Common myeloid progenitor, CD34-positive (primary cell): ENCODE measurements at regions not wholly inside any gene's neighbourhood (a gene's known extent, or its start where the extent isn't known, plus 50 kb on each side); places are given as distances from the start of the nearest gene placed in this dataset.

ENCODE experiments used
- CTCF ChIA-PET: fragments of 350-600 bp; sonication (Branson Sonifier 250); formaldehyde crosslinking; loops from one replicate; lab custom pipeline; 2021; ENCODE audit warnings: antibody characterized with exemption; lab: Charles Lee
- POLR2A ChIA-PET: fragments of 350-600 bp; sonication (Branson Sonifier 250); formaldehyde crosslinking; loops from one replicate; lab custom pipeline; 2021; ENCODE audit warnings: antibody characterized with exemption; lab: Charles Lee
- DNase-seq, 3 donors: peaks; one replicate each; pipeline versions ENCODE4 v3.0.0 to v3.0.0-alpha.2; 2013
- H3K27ac ChIP-seq, 2 experiments: 1 replicate in 1 of 2; 2 replicates in 1 of 2; pipeline ENCODE4 v1.7.0; 2013; ENCODE audit warnings: inconsistent platforms in 2 of 2, low read length in 2 of 2, mild to moderate bottlenecking in 2 of 2, low read depth in 1 of 2, moderate library complexity in 1 of 2; ENCODE audit not compliant: severe bottlenecking in 2 of 2, insufficient read depth in 1 of 2, poor library complexity in 1 of 2
- H3K27me3 ChIP-seq, 5 experiments: replicated peaks in 2 of 5; 1 replicate in 3 of 5; 2 replicates in 2 of 5; pipeline versions ENCODE4 v1.6.1 to v1.7.0; 2013; ENCODE audit warnings: low read length in 4 of 5, mild to moderate bottlenecking in 2 of 5, moderate library complexity in 2 of 5, inconsistent platforms in 1 of 5; ENCODE audit not compliant: insufficient read depth in 5 of 5, control insufficient read depth in 4 of 5
- H3K36me3 ChIP-seq, 4 experiments: 1 replicate in 2 of 4; 2 replicates in 2 of 4; pipeline versions ENCODE4 v1.6.1 to v1.7.0; 2013; ENCODE audit warnings: low read length in 3 of 4, control low read depth in 1 of 4, mild to moderate bottlenecking in 1 of 4; ENCODE audit not compliant: control insufficient read depth in 4 of 4, insufficient read depth in 4 of 4
- H3K4me1 ChIP-seq, 4 experiments: 1 replicate in 3 of 4; 2 replicates in 1 of 4; pipeline versions ENCODE4 v1.6.1 to v1.7.1; 2013; ENCODE audit warnings: low read length in 3 of 4, mild to moderate bottlenecking in 3 of 4, control low read depth in 1 of 4, inconsistent platforms in 1 of 4, moderate library complexity in 1 of 4; ENCODE audit not compliant: control insufficient read depth in 4 of 4, insufficient read depth in 4 of 4; ENCODE audit errors: control extremely low read depth in 1 of 4
- H3K4me3 ChIP-seq, 7 experiments: 1 replicate in 4 of 7; 2 replicates in 3 of 7; pipeline versions ENCODE4 v1.5.1 to v1.7.0; 2013; ENCODE audit warnings: mild to moderate bottlenecking in 7 of 7, low read length in 6 of 7, moderate library complexity in 6 of 7, inconsistent platforms in 2 of 7, low read depth in 2 of 7, control low read depth in 1 of 7; ENCODE audit not compliant: insufficient read depth in 4 of 7, control insufficient read depth in 1 of 7; ENCODE audit errors: extremely low read depth in 1 of 7
- H3K9me3 ChIP-seq, 5 experiments: 1 replicate in 4 of 5; 2 replicates in 1 of 5; pipeline versions ENCODE4 v1.6.1 to v1.7.1; 2013; ENCODE audit warnings: low read length in 4 of 5, mild to moderate bottlenecking in 2 of 5, inconsistent platforms in 1 of 5, low read depth in 1 of 5, moderate library complexity in 1 of 5; ENCODE audit not compliant: control insufficient read depth in 4 of 5, insufficient read depth in 2 of 5; ENCODE audit errors: control extremely low read depth in 1 of 5
- WGBS: methylation state at CpG from one replicate; pipeline ENCODE4 v1.1.5; 2013; ENCODE audit not compliant: insufficient coverage; 5-methylcytosine and 5-hydroxymethylcytosine counted together

DNA sequence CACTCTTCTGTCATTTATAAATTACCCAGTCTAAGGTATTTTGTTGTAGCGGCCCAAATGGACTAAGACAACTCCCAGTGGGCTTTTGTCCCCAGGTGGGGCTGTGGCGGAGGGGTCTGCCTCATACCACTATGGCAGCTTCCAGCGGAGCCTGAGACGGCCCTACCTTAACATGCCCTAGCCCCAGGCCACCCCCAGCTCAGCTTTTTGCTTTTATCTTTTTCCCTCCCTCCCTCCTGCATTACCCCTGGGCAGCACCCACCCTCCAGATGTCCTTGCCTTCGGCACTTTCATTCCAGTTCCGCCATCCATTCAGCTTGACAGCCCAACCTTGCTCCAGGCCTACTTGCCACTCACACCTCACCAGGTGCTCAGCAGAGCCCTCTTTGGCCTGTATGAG is 307.3 kb downstream of the PTPRU start:
- WGBS, result 96% methylated on average over 4 of the region's 6 CpGs
- Histone ChIP-seq H3K4me1 (no peaks in the 10 kb centered on the region), H3K27ac (no peak overlapping the region), H3K27me3 (no peaks in the 10 kb centered on the region), H3K9me3 (no peaks in the 10 kb centered on the region), H3K36me3 (no peaks in the 10 kb centered on the region), H3K4me3 (no peak overlapping the region)
- ChIA-PET POLR2A (no interaction called here), CTCF (no interaction called here)
- no peak for DNase-seq

- Histone ChIP-seq H3K27ac (no peak overlapping the region), H3K36me3 (no peaks in the 10 kb centered on the region), H3K4me1 (no peaks in the 10 kb centered on the region), H3K9me3 (no peaks in the 10 kb centered on the region), H3K27me3 (peaks cover 0 to 3% (median 0%) of the 10 kb centered on the region in 5 experiments), H3K4me3 (no peak overlapping the region)
- WGBS, result 66% methylated on average over 8 of the region's 8 CpGs
- CTCF ChIA-PET, result no interaction called here
- no peak for DNase-seq
- POLR2A ChIA-PET, result no interaction called here
Measured at GRCh38 chr1:29542548-29542947, 306.2 kb downstream of the PTPRU start.

- Histone ChIP-seq H3K27ac (no peak overlapping the region), H3K4me1 (no peaks in the 10 kb centered on the region), H3K36me3 (no peaks in the 10 kb centered on the region), H3K27me3 (peaks cover 0 to 3% (median 0%) of the 10 kb centered on the region in 5 experiments), H3K9me3 (no peaks in the 10 kb centered on the region), H3K4me3 (no peak overlapping the region)
- DNase-seq, result no peak
- WGBS, result 100% methylated on average over 3 of the region's 7 CpGs
- ChIA-PET CTCF (no interaction called here), POLR2A (no interaction called here)
Measured at GRCh38 chr1:29541631-29542030, 305.3 kb downstream of the PTPRU start.

DNA sequence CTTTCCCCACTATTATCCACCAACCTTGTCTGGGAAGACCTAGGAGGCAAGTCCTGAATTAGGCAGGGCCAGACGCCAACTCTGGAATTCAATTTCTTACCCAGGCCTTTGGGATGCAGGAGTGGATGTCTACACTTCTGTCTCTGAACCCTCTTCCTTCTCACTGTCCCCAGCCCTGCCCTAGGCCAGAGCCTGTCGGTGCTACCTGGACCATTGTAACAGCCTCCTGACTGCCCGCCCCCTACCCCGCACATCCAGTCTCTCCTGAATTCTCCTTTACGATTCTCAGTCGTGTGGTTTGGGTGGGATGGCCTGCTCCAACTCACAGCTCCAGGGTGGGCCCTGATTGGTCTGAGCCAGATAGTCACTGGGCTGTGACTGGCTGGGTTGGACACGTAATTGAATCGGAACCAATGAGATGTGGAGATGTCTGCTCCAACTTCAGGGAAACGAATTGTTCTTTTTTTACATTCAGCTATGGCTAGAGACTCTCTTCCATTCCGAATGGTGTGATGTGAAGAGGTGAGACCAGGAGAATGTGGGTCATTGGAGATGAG is 304.6 kb downstream of the PTPRU start:
- no peak overlapping the region for H3K4me3 ChIP-seq
- CTCF ChIA-PET, result no interaction called here
- no peaks in the 10 kb centered on the region for H3K4me1 ChIP-seq
- peaks cover 0 to 3% (median 0%) of the 10 kb centered on the region in 5 experiments for H3K27me3 ChIP-seq
- H3K9me3 ChIP-seq, result no peaks in the 10 kb centered on the region
- POLR2A ChIA-PET, result no interaction called here
- 90% methylated on average over 7 of the region's 10 CpGs for WGBS
- DNase-seq, result no peak
- no peak overlapping the region for H3K27ac ChIP-seq
- no peaks in the 10 kb centered on the region for H3K36me3 ChIP-seq

DNA sequence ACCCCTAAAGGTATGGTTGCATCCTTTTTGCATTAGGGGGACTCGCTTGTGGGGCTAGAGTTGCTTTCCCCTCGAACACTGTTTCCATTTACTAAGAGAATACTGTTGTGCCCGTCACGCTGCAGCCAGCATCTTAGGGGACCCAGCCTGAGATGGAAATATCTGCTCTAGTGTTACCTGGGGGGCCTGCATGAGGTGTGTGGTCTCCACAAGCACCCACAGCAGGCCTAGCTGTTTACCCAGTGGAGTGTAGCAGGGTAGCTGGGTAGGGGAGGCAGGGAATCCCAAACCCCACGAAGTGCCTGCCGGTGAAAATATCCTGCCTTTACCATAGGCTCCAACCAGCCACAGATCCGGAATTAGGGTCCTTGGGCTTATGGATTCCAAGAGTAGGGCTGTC is 303.6 kb downstream of the PTPRU start:
- 87% methylated on average over 2 of the region's 7 CpGs for WGBS
- no peak for DNase-seq
- Histone ChIP-seq H3K36me3 (no peaks in the 10 kb centered on the region), H3K27ac (no peak overlapping the region), H3K27me3 (peaks cover 0 to 3% (median 0%) of the 10 kb centered on the region in 5 experiments), H3K4me1 (no peaks in the 10 kb centered on the region), H3K9me3 (peaks cover 0 to under 1% (median 0%) of the 10 kb centered on the region in 5 experiments), H3K4me3 (no peak overlapping the region)
- ChIA-PET POLR2A (no interaction called here), CTCF (no interaction called here)

GRCh38 chr1:29538586-29538985 is 302.3 kb downstream of the PTPRU start:
- no peaks in the 10 kb centered on the region for H3K36me3 ChIP-seq

GRCh38 chr1:29532751-29533150 is 296.4 kb downstream of the PTPRU start:
- ChIA-PET POLR2A (no interaction called here), CTCF (no interaction called here)

More at GRCh38 chr1:29538586-29538985, 302.3 kb downstream of the PTPRU start:
- H3K4me1 ChIP-seq, result no peaks in the 10 kb centered on the region
- WGBS, result 74% methylated on average over 3 of the region's 3 CpGs
- DNase-seq, result no peak
- H3K27me3 ChIP-seq, result peaks cover 0 to 7% (median 0%) of the 10 kb centered on the region in 5 experiments
- ChIA-PET CTCF (no interaction called here), POLR2A (no interaction called here)
- no peak overlapping the region for H3K4me3 ChIP-seq
- H3K27ac ChIP-seq, result no peak overlapping the region
- peaks cover 0 to 5% (median 3%) of the 10 kb centered on the region in 5 experiments for H3K9me3 ChIP-seq

More at GRCh38 chr1:29532751-29533150, 296.4 kb downstream of the PTPRU start:
- Histone ChIP-seq H3K9me3 (peaks cover 3 to 24% (median 12%) of the 10 kb centered on the region in 5 experiments), H3K27me3 (peaks cover 0 to 8% (median 0%) of the 10 kb centered on the region in 5 experiments), H3K4me3 (no peak overlapping the region), H3K36me3 (no peaks in the 10 kb centered on the region), H3K27ac (no peak overlapping the region), H3K4me1 (no peaks in the 10 kb centered on the region)
- WGBS, result no CpG with 5 or more reads among the region's 1 CpG
- DNase-seq, result no peak
